ENCODE measurements at regions not wholly inside any gene's neighbourhood (a gene's known extent, or its start where the extent isn't known, plus 50 kb on each side); places are given as distances from the start of the nearest gene placed in this dataset.

- H3K27me3 ChIP-seq (ENCODE audit: insufficient read depth, low read length, poor library complexity, severe bottlenecking) = no peaks in the 10 kb centered on the region
- no peak for TF ChIP-seq EZH2phosphoT487 (IDR thresholded peaks at IDR 0.05; ENCODE audit: borderline replicate concordance)
- TF ChIP-seq CTCF (conservative IDR thresholded peaks at IDR 0.05; ENCODE audit: low read length) = no peak
- H3K4me2 ChIP-seq (ENCODE audit: low read depth, low read length, poor library complexity, severe bottlenecking) = no peak overlapping the region
- no peaks in the 10 kb centered on the region for H3K9me3 ChIP-seq (ENCODE audit: insufficient read depth, low read depth, low read length)
- H3K9ac ChIP-seq (ENCODE audit: low read depth, low read length, poor library complexity, severe bottlenecking) = no peak overlapping the region
- no peaks in the 10 kb centered on the region for H3F3A ChIP-seq (ENCODE audit: low read depth)
- no peaks in the 10 kb centered on the region for H3K79me2 ChIP-seq (ENCODE audit: insufficient read depth, low read length)
- H2AFZ ChIP-seq (ENCODE audit: low read length) = no peak overlapping the region
- H3K36me3 ChIP-seq (ENCODE audit: insufficient read depth, low read length) = no peaks in the 10 kb centered on the region
- H3K4me3 ChIP-seq (ENCODE audit: low read length, poor library complexity, severe bottlenecking) = no peak overlapping the region
- H4K20me1 ChIP-seq (ENCODE audit: insufficient read depth, low read length, poor library complexity, severe bottlenecking) = no peaks in the 10 kb centered on the region
- H3K4me1 ChIP-seq (ENCODE audit: insufficient read depth, low read length, poor library complexity, severe bottlenecking) = no peaks in the 10 kb centered on the region
- H3K9me2 ChIP-seq (replicated peaks; ENCODE audit: low read depth, low read length) = no peaks in the 10 kb centered on the region
Observed at GRCh38 chr15:69643476-69643875, 190.9 kb downstream of the RPLP1 start.

- H3K36me3 ChIP-seq (ENCODE audit: insufficient read depth, low read length) = no peaks in the 10 kb centered on the region
- TF ChIP-seq EZH2phosphoT487 (IDR thresholded peaks at IDR 0.05; ENCODE audit: borderline replicate concordance) = no peak
- no peak for TF ChIP-seq CTCF (conservative IDR thresholded peaks at IDR 0.05; ENCODE audit: low read length)
- H3K79me2 ChIP-seq (ENCODE audit: insufficient read depth, low read length) = no peaks in the 10 kb centered on the region
Observed at GRCh38 chr15:69643971-69644370, 191.4 kb downstream of the RPLP1 start.

GRCh38 chr15:69644876-69645275 lies 192.3 kb downstream of the RPLP1 start:
- no peaks in the 10 kb centered on the region for H3K27me3 ChIP-seq (ENCODE audit: insufficient read depth, low read length, poor library complexity, severe bottlenecking)
- TF ChIP-seq EZH2phosphoT487 (IDR thresholded peaks at IDR 0.05; ENCODE audit: borderline replicate concordance) (no peak), CTCF (conservative IDR thresholded peaks at IDR 0.05; ENCODE audit: low read length) (no peak)

More at GRCh38 chr15:69643971-69644370, 191.4 kb downstream of the RPLP1 start:
- no peaks in the 10 kb centered on the region for H3K9me2 ChIP-seq (replicated peaks; ENCODE audit: low read depth, low read length)
- no peaks in the 10 kb centered on the region for H3K4me1 ChIP-seq (ENCODE audit: insufficient read depth, low read length, poor library complexity, severe bottlenecking)
- no peak overlapping the region for H2AFZ ChIP-seq (ENCODE audit: low read length)
- H3K9ac ChIP-seq (ENCODE audit: low read depth, low read length, poor library complexity, severe bottlenecking) = no peak overlapping the region
- no peaks in the 10 kb centered on the region for H3K9me3 ChIP-seq (ENCODE audit: insufficient read depth, low read depth, low read length)
- H3K4me2 ChIP-seq (ENCODE audit: low read depth, low read length, poor library complexity, severe bottlenecking) = no peak overlapping the region
- H3K27me3 ChIP-seq (ENCODE audit: insufficient read depth, low read length, poor library complexity, severe bottlenecking) = no peaks in the 10 kb centered on the region
- no peaks in the 10 kb centered on the region for H3F3A ChIP-seq (ENCODE audit: low read depth)
- H4K20me1 ChIP-seq (ENCODE audit: insufficient read depth, low read length, poor library complexity, severe bottlenecking) = no peaks in the 10 kb centered on the region
- no peak overlapping the region for H3K4me3 ChIP-seq (ENCODE audit: low read length, poor library complexity, severe bottlenecking)

More at GRCh38 chr15:69644876-69645275, 192.3 kb downstream of the RPLP1 start:
- Histone ChIP-seq H2AFZ (ENCODE audit: low read length) (no peak overlapping the region), H3K79me2 (ENCODE audit: insufficient read depth, low read length) (no peaks in the 10 kb centered on the region), H3K9me2 (replicated peaks; ENCODE audit: low read depth, low read length) (no peaks in the 10 kb centered on the region), H3K4me1 (ENCODE audit: insufficient read depth, low read length, poor library complexity, severe bottlenecking) (no peaks in the 10 kb centered on the region), H4K20me1 (ENCODE audit: insufficient read depth, low read length, poor library complexity, severe bottlenecking) (no peaks in the 10 kb centered on the region), H3K36me3 (ENCODE audit: insufficient read depth, low read length) (no peaks in the 10 kb centered on the region), H3K9me3 (ENCODE audit: insufficient read depth, low read depth, low read length) (no peaks in the 10 kb centered on the region), H3K4me2 (ENCODE audit: low read depth, low read length, poor library complexity, severe bottlenecking) (no peak overlapping the region), H3K9ac (ENCODE audit: low read depth, low read length, poor library complexity, severe bottlenecking) (no peak overlapping the region), H3K4me3 (ENCODE audit: low read length, poor library complexity, severe bottlenecking) (no peak overlapping the region), H3F3A (ENCODE audit: low read depth) (no peaks in the 10 kb centered on the region)

Data from Loucy (cell line).